Breast epithelium (tissue), 4 donors: ENCODE measurements at regions not wholly inside any gene's neighbourhood (a gene's known extent, or its start where the extent isn't known, plus 50 kb on each side); places are given as distances from the start of the nearest gene placed in this dataset.

ENCODE experiments used
- DNase-seq, 2 donors: peaks; one replicate each; pipeline ENCODE4 v3.0.0-alpha.2; 2019; ENCODE audit warnings: low spot score in 2 of 2
- H3K27ac ChIP-seq, 2 donors: fragments of 200-600 bp; sonication (generic) in 1 of 2; one replicate each; pipeline ENCODE4 v1.5.1; 2016 to 2019; ENCODE audit warnings: mild to moderate bottlenecking in 1 of 2
- H3K27me3 ChIP-seq, 2 donors: fragments of 200-600 bp; sonication (generic) in 1 of 2; one replicate each; pipeline versions ENCODE4 v1.5.1 to v1.6.0; 2017 to 2019; ENCODE audit warnings: control low read depth in 1 of 2, mild to moderate bottlenecking in 1 of 2
- H3K36me3 ChIP-seq: fragments of 200-600 bp; one replicate; pipeline ENCODE4 v1.5.1; 2019
- H3K4me1 ChIP-seq, 2 donors: fragments of 200-600 bp; sonication (generic); one replicate each; pipeline ENCODE4 v1.5.1; 2016 to 2019; ENCODE audit warnings: control low read depth in 1 of 2
- H3K4me3 ChIP-seq, 3 donors: fragments of 200-600 bp; sonication (generic); 1 replicate in 2 of 3; 2 replicates in 1 of 3; pipeline ENCODE4 v1.5.1; 2016 to 2019; ENCODE audit warnings: mild to moderate bottlenecking in 3 of 3, moderate library complexity in 2 of 3
- H3K9me3 ChIP-seq, 2 donors: fragments of 200-600 bp; sonication (generic) in 1 of 2; one replicate each; pipeline ENCODE4 v1.5.1; 2016 to 2019; ENCODE audit warnings: control low read depth in 1 of 2
- CTCF ChIP-seq, 3 donors: fragments of 450-650 bp; IDR thresholded peaks; one replicate each; pipeline ENCODE4 v1.5.1; 2016 to 2017; ENCODE audit warnings: antibody characterized with exemption in 3 of 3, mild to moderate bottlenecking in 3 of 3, moderate library complexity in 3 of 3
- POLR2A ChIP-seq: fragments of 450-650 bp; IDR thresholded peaks from one replicate; pipeline ENCODE4 v1.6.1; 2016; ENCODE audit warnings: antibody characterized with exemption, mild to moderate bottlenecking, moderate library complexity
- POLR2AphosphoS5 ChIP-seq, 3 donors: sonication (generic); formaldehyde crosslinking; IDR thresholded peaks; one replicate each; pipeline ENCODE4 v1.6.1; 2017; ENCODE audit warnings: antibody characterized with exemption in 3 of 3
- intact Hi-C: fragments of 100-400 bp; cut with DNase I; formaldehyde crosslinking; loops from one replicate; pipeline ENCODE4 v1.15.1; 2023; ENCODE audit warnings: low total_unique reads

- Histone ChIP-seq H3K27ac (no peak overlapping the region), H3K4me3 (no peak overlapping the region), H3K27me3 (no peaks in the 10 kb centered on the region), H3K4me1 (peaks cover 0 to 6% of the 10 kb centered on the region in 2 donors), H3K9me3 (no peaks in the 10 kb centered on the region), H3K36me3 (no peaks in the 10 kb centered on the region)
- no peak for TF ChIP-seq POLR2AphosphoS5 (IDR thresholded peaks at IDR 0.05)
- no peak for TF ChIP-seq POLR2A
- TF ChIP-seq CTCF (IDR thresholded peaks at IDR 0.05) = no peak
- intact Hi-C loops = no loop called here
- no peak for DNase-seq
Observed at GRCh38 chr12:124658302-124658701, 90.9 kb upstream of the NCOR2 start.

- H3K36me3 ChIP-seq = no peaks in the 10 kb centered on the region
- no peak for DNase-seq
- H3K4me1 ChIP-seq = peaks cover 0 to 6% of the 10 kb centered on the region in 2 donors
- H3K27me3 ChIP-seq = no peaks in the 10 kb centered on the region
- no peak overlapping the region for H3K4me3 ChIP-seq
- H3K27ac ChIP-seq = no peak overlapping the region
- no peaks in the 10 kb centered on the region for H3K9me3 ChIP-seq
- intact Hi-C loops = no loop called here
- no peak for TF ChIP-seq CTCF (IDR thresholded peaks at IDR 0.05)
- no peak for TF ChIP-seq POLR2A
- no peak for TF ChIP-seq POLR2AphosphoS5 (IDR thresholded peaks at IDR 0.05)
Observed at GRCh38 chr12:124656947-124657434, 89.6 kb upstream of the NCOR2 start.

GRCh38 chr12:124655698-124656516 lies 88.5 kb upstream of the NCOR2 start:
- Histone ChIP-seq H3K4me1 (peaks cover 0 to 6% of the 10 kb centered on the region in 2 donors), H3K27me3 (no peaks in the 10 kb centered on the region)

GRCh38 chr12:124655048-124655697 lies 87.8 kb upstream of the NCOR2 start:
- Histone ChIP-seq H3K36me3 (no peaks in the 10 kb centered on the region), H3K27me3 (no peaks in the 10 kb centered on the region), H3K27ac (peak overlapping the region; percentile 31 to 94), H3K4me3 (peak overlapping the region in 2 of 3 donors; percentile 9 to 53), H3K9me3 (no peaks in the 10 kb centered on the region), H3K4me1 (peaks cover 0 to 6% of the 10 kb centered on the region in 2 donors)
- intact Hi-C loops = no loop called here
- TF ChIP-seq POLR2A (no peak), CTCF (IDR thresholded peaks at IDR 0.05) (no peak), POLR2AphosphoS5 (IDR thresholded peaks at IDR 0.05) (no peak)
- DNase-seq = peak; percentile 48 to 70

More at GRCh38 chr12:124655698-124656516, 88.5 kb upstream of the NCOR2 start:
- H3K9me3 ChIP-seq = no peaks in the 10 kb centered on the region
- intact Hi-C loops = no loop called here
- H3K4me3 ChIP-seq = peak overlapping the region in 2 of 3 donors; percentile 9 to 53
- DNase-seq = peak in 1 of 2 donors; percentile 35
- no peak for TF ChIP-seq POLR2A
- no peak for TF ChIP-seq POLR2AphosphoS5 (IDR thresholded peaks at IDR 0.05)
- TF ChIP-seq CTCF (IDR thresholded peaks at IDR 0.05) = no peak
- H3K27ac ChIP-seq = peak overlapping the region in 1 of 2 donors; percentile 94
- no peaks in the 10 kb centered on the region for H3K36me3 ChIP-seq

GRCh38 chr12:124654666-124655047 lies 87.2 kb upstream of the NCOR2 start:
- DNase-seq = no peak
- Histone ChIP-seq H3K4me3 (peak overlapping the region in 1 of 3 donors; percentile 53), H3K9me3 (no peaks in the 10 kb centered on the region), H3K27ac (peak overlapping the region; percentile 31 to 94), H3K4me1 (peaks cover 0 to 6% of the 10 kb centered on the region in 2 donors), H3K36me3 (no peaks in the 10 kb centered on the region), H3K27me3 (no peaks in the 10 kb centered on the region)
- TF ChIP-seq POLR2AphosphoS5 (IDR thresholded peaks at IDR 0.05) = no peak
- TF ChIP-seq POLR2A = no peak
- no peak for TF ChIP-seq CTCF (IDR thresholded peaks at IDR 0.05)
- intact Hi-C loops = no loop called here
